H9 (cell line): ENCODE measurements at regions not wholly inside any gene's neighbourhood (a gene's known extent, or its start where the extent isn't known, plus 50 kb on each side); places are given as distances from the start of the nearest gene placed in this dataset.

ENCODE experiments used
- DNase-seq: peaks from one replicate; pipeline ENCODE4 v3.0.0-alpha.2; 2017
- H2AFZ ChIP-seq: one replicate; pipeline ENCODE4 v1.6.1; 2013; ENCODE audit warnings: mild to moderate bottlenecking, low read length, control low read depth, moderate library complexity
- H2AK5ac ChIP-seq: 2 replicates; pipeline ENCODE4 v1.6.1; 2013; ENCODE audit warnings: low read length, control low read depth, mixed read lengths; ENCODE audit not compliant: insufficient read length
- H2BK120ac ChIP-seq: one replicate; pipeline ENCODE4 v1.6.1; 2013; ENCODE audit warnings: low read depth, mild to moderate bottlenecking, low read length, control low read depth, inconsistent platforms; ENCODE audit not compliant: poor library complexity, severe bottlenecking
- H2BK12ac ChIP-seq: 2 replicates; pipeline ENCODE4 v1.6.1; 2013; ENCODE audit warnings: low read length, control low read depth, mixed read lengths, low read depth; ENCODE audit not compliant: insufficient read length
- H2BK15ac ChIP-seq: 2 replicates; pipeline ENCODE4 v1.6.1; 2013; ENCODE audit warnings: low read depth, low read length, control low read depth
- H2BK20ac ChIP-seq: one replicate; pipeline ENCODE4 v1.6.1; 2013; ENCODE audit warnings: low read depth, mild to moderate bottlenecking, low read length, control low read depth, inconsistent platforms; ENCODE audit not compliant: poor library complexity, severe bottlenecking
- H2BK5ac ChIP-seq: 2 replicates; pipeline ENCODE4 v1.6.1; 2013; ENCODE audit warnings: low read length, control low read depth, mixed read lengths; ENCODE audit not compliant: insufficient read length
- H3K14ac ChIP-seq: 2 replicates; pipeline ENCODE4 v1.6.1; 2013; ENCODE audit warnings: low read length, control low read depth; ENCODE audit not compliant: insufficient read depth
- H3K18ac ChIP-seq: 2 replicates; pipeline ENCODE4 v1.6.1; 2013; ENCODE audit warnings: low read depth, mild to moderate bottlenecking, mixed read lengths, low read length, control low read depth; ENCODE audit not compliant: insufficient read length
- H3K23ac ChIP-seq: 2 replicates; pipeline ENCODE4 v1.6.1; 2013; ENCODE audit warnings: low read length, control low read depth, mixed read lengths, low read depth; ENCODE audit not compliant: insufficient read length
- H3K23me2 ChIP-seq: 2 replicates; pipeline ENCODE4 v1.6.1; 2013; ENCODE audit warnings: low read depth, mild to moderate bottlenecking, mixed read lengths, low read length, control low read depth; ENCODE audit not compliant: insufficient read length, poor library complexity, severe bottlenecking
- H3K27ac ChIP-seq: 2 replicates; pipeline ENCODE4 v1.5.1; 2013; ENCODE audit warnings: low read length, control low read depth, mixed read lengths, low read depth; ENCODE audit not compliant: insufficient read length
- H3K27me3 ChIP-seq: 2 replicates; pipeline ENCODE4 v1.6.1; 2013; ENCODE audit warnings: low read length, control low read depth, inconsistent platforms; ENCODE audit not compliant: insufficient read depth
- H3K4ac ChIP-seq: 2 replicates; pipeline ENCODE4 v1.6.1; 2013; ENCODE audit warnings: low read depth, mild to moderate bottlenecking, control low read depth, inconsistent platforms, low read length, moderate library complexity
- H3K4me1 ChIP-seq: 2 replicates; pipeline ENCODE4 v1.6.1; 2013; ENCODE audit warnings: low read length, control low read depth, inconsistent platforms; ENCODE audit not compliant: insufficient read depth
- H3K4me2 ChIP-seq: 2 replicates; pipeline ENCODE4 v1.6.1; 2013; ENCODE audit warnings: low read length, control low read depth, mixed read lengths; ENCODE audit not compliant: insufficient read length, insufficient read depth
- H3K56ac ChIP-seq: 2 replicates; pipeline ENCODE4 v1.6.1; 2013; ENCODE audit warnings: low read depth, mild to moderate bottlenecking, mixed read lengths, low read length, control low read depth; ENCODE audit not compliant: insufficient read length
- H3K79me1 ChIP-seq: 2 replicates; pipeline ENCODE4 v1.6.1; 2013; ENCODE audit warnings: low read depth, mild to moderate bottlenecking, moderate library complexity, low read length, control low read depth, inconsistent platforms; ENCODE audit not compliant: insufficient read depth, poor library complexity, severe bottlenecking
- H3K79me2 ChIP-seq: 2 replicates; pipeline ENCODE4 v1.6.1; 2013; ENCODE audit warnings: low read length, control low read depth, inconsistent platforms; ENCODE audit not compliant: insufficient read depth
- H3K9ac ChIP-seq: 2 replicates; pipeline ENCODE4 v1.6.1; 2013; ENCODE audit warnings: low read length, control low read depth, mixed read lengths; ENCODE audit not compliant: insufficient read length; ENCODE audit errors: extremely low read depth
- H3K9me3 ChIP-seq: one replicate; pipeline ENCODE4 v1.6.1; 2013; ENCODE audit warnings: low read depth, low read length, inconsistent platforms; ENCODE audit not compliant: control insufficient read depth
- H3T11ph ChIP-seq: one replicate; pipeline ENCODE4 v1.6.1; 2013; ENCODE audit warnings: mild to moderate bottlenecking, low read length, control low read depth, inconsistent platforms
- H4K20me1 ChIP-seq: one replicate; pipeline ENCODE4 v1.6.1; 2013; ENCODE audit not compliant: control insufficient read depth, insufficient read length, insufficient read depth
- H4K5ac ChIP-seq: 2 replicates; pipeline ENCODE4 v1.6.1; 2013; ENCODE audit warnings: low read depth, mild to moderate bottlenecking, mixed read lengths, low read length, control low read depth; ENCODE audit not compliant: insufficient read length
- H4K8ac ChIP-seq: replicated peaks from 2 replicates; pipeline ENCODE4 v1.6.1; 2013; ENCODE audit warnings: low read length, control low read depth, mixed read lengths, low read depth; ENCODE audit not compliant: insufficient read length
- H4K91ac ChIP-seq: 2 replicates; pipeline ENCODE4 v1.6.1; 2013; ENCODE audit warnings: low read depth, mild to moderate bottlenecking, moderate library complexity, mixed read lengths, low read length, control low read depth; ENCODE audit not compliant: insufficient read length
- H3K27ac Mint-ChIP-seq, 3 experiments: 2 replicates in 2 of 3; 3 replicates in 1 of 3; pipeline ENCODE4 v1.8.0; 2020 to 2021; ENCODE audit warnings: mixed read lengths in 3 of 3, mild to moderate bottlenecking in 1 of 3, moderate library complexity in 1 of 3
- H3K27me3 Mint-ChIP-seq: 2 replicates; pipeline ENCODE4 v1.8.0; 2021; ENCODE audit warnings: low read depth, mild to moderate bottlenecking, moderate library complexity, mixed read lengths
- H3K36me3 Mint-ChIP-seq, 3 experiments: 2 replicates in 2 of 3; 3 replicates in 1 of 3; pipeline ENCODE4 v1.8.0; 2020 to 2021; ENCODE audit warnings: low read depth in 3 of 3, mixed read lengths in 3 of 3; ENCODE audit not compliant: insufficient read depth in 1 of 3
- H3K4me1 Mint-ChIP-seq, 2 experiments: 2 replicates each; pipeline ENCODE4 v1.8.0; 2020; ENCODE audit warnings: mixed read lengths in 2 of 2
- H3K4me3 Mint-ChIP-seq, 2 experiments: 2 replicates in 1 of 2; 3 replicates in 1 of 2; pipeline ENCODE4 v1.8.0; 2020 to 2021; ENCODE audit warnings: mild to moderate bottlenecking in 2 of 2, mixed read lengths in 2 of 2, moderate library complexity in 1 of 2
- H3K9me3 Mint-ChIP-seq, 2 experiments: 2 replicates in 1 of 2; 3 replicates in 1 of 2; pipeline ENCODE4 v1.8.0; 2020; ENCODE audit warnings: mild to moderate bottlenecking in 2 of 2, mixed read lengths in 2 of 2, moderate library complexity in 1 of 2
- CTCF ChIP-seq: fragments of 200-600 bp; sonication (generic); conservative IDR thresholded peaks from 3 replicates; pipeline ENCODE4 v1.8.0; 2021; ENCODE audit warnings: antibody characterized with exemption, mild to moderate bottlenecking
- WGBS: extraction: QIAGEN DNeasy Blood & Tissue Kit; methylation state at CpG from one replicate; pipeline ENCODE4 v1.1.7; 2013; ENCODE audit warnings: missing lambda C conversion rate, low lambda C conversion rate, mixed read lengths; ENCODE audit not compliant: insufficient read length; ENCODE audit errors: extremely low coverage; 5-methylcytosine and 5-hydroxymethylcytosine counted together

DNA sequence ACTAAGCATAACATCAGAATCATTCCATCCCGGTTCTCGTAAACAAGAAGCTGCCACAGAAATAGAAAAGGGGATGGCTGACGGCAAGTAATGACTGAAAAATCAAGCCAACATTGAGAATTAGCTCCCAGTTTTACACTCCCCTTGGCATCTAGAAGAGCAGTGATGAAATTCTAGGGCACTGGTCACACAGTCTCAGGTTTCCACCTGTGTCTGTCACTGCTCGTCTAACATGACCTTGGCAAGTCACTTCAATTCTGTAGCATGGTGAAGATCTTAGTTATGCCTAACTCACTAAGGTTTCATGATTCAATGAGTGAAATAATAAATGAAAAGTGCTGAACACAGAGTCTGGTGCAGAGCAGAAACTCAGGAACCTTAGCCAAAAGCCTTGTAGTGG lies 272.3 kb upstream of the ARRDC4 start:
- Histone ChIP-seq H2BK20ac (no peak overlapping the region), H4K8ac (no peak overlapping the region), H3K79me2 (no peaks in the 10 kb centered on the region), H2BK12ac (no peak overlapping the region), H3K4me2 (no peak overlapping the region), H3K18ac (no peak overlapping the region), H3K4me1 (no peaks in the 10 kb centered on the region), H3K23ac (no peak overlapping the region), H3T11ph (no peak overlapping the region), H3K79me1 (no peaks in the 10 kb centered on the region), H2AK5ac (no peak overlapping the region), H3K9me3 (no peaks in the 10 kb centered on the region), H3K23me2 (peaks cover 3% of the 10 kb centered on the region), H3K9ac (no peak overlapping the region), H4K20me1 (no peaks in the 10 kb centered on the region), H2BK5ac (no peak overlapping the region), H2BK120ac (no peak overlapping the region), H3K27me3 (no peaks in the 10 kb centered on the region), H3K14ac (no peak overlapping the region), H3K27ac (no peak overlapping the region), H2BK15ac (no peak overlapping the region), H4K5ac (no peak overlapping the region), H4K91ac (no peak overlapping the region), H3K4ac (no peak overlapping the region), H2AFZ (no peak overlapping the region), H3K56ac (no peak overlapping the region)
- no peak overlapping the region for H3K4me3 Mint-ChIP-seq
- no peak overlapping the region for H3K27ac Mint-ChIP-seq
- no peak for TF ChIP-seq CTCF
- H3K36me3 Mint-ChIP-seq = no peaks in the 10 kb centered on the region
- no peaks in the 10 kb centered on the region for H3K4me1 Mint-ChIP-seq
- H3K9me3 Mint-ChIP-seq = no peaks in the 10 kb centered on the region
- no peak for DNase-seq
- WGBS = no CpG with 5 or more reads among the region's 4 CpGs
- H3K27me3 Mint-ChIP-seq = no peaks in the 10 kb centered on the region
